ENCODE measurements at regions not wholly inside any gene's neighbourhood (a gene's known extent, or its start where the extent isn't known, plus 50 kb on each side); places are given as distances from the start of the nearest gene placed in this dataset.
"Not testable (repeated sequence)": the region's sequence is repeated elsewhere in the genome, so short reads cannot be mapped to it uniquely, and the experiment has no call there.

DNA sequence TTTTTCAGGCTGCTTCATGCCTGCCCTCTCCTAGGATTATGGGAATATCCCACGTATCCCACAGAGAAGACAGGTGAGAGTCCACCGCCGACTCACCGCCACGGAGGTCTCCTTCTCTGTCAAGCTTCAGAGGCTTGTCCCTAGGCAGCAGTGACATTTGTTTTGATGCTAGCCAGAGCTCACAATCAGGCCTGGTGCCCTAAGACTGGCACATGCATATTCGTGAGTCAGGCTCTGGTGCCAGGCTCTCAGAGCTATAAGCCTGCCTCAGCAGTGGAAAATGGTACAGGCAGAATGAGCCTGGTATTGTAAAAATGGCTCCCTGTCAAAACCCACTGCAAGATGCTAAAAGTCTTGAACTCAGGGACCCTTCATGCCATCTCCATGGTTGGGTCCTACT lies 65.5 kb downstream of the RBMY1A1 start:
- DNase-seq (no peak), ATAC-seq (no peak)
- TF ChIP-seq CTCF (IDR thresholded peaks at IDR 0.05): no peak
- Histone ChIP-seq H3K36me3 (ENCODE audit: low read depth) (no peaks in the 10 kb centered on the region), H3K9me3 (no peaks in the 10 kb centered on the region), H3K4me3 (no peak overlapping the region), H3K4me1 (ENCODE audit: low read depth) (no peaks in the 10 kb centered on the region)
- intact Hi-C loops (cut with DNase I, micrococcal nuclease): no loop called here

DNA sequence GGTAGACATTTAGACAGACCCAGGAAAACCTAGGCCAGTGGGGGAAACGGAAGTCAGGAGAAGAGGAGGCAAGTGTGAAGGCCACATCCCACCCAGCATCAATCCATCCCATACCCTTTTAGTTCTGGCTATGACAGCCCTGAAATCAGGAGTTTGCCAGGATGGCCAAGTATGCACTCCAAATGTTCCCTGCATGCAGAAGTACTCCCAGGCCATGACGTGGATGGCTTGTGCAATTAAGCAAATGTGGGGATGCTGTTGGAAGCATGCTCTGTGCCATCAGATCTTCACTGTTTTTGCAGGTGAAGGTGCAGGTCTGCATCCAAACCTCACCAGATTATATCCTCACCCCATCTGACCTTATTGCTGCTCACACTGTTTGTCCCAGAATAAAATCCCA lies 66.8 kb downstream of the RBMY1A1 start:
- no peaks in the 10 kb centered on the region for H3K4me1 ChIP-seq (ENCODE audit: low read depth)
- DNase-seq (no peak), ATAC-seq (no peak)
- intact Hi-C loops (cut with DNase I, micrococcal nuclease): no loop called here
- no peak overlapping the region for H3K4me3 ChIP-seq
- no peaks in the 10 kb centered on the region for H3K36me3 ChIP-seq (ENCODE audit: low read depth)
- no peak for TF ChIP-seq CTCF (IDR thresholded peaks at IDR 0.05)
- no peaks in the 10 kb centered on the region for H3K9me3 ChIP-seq

DNA sequence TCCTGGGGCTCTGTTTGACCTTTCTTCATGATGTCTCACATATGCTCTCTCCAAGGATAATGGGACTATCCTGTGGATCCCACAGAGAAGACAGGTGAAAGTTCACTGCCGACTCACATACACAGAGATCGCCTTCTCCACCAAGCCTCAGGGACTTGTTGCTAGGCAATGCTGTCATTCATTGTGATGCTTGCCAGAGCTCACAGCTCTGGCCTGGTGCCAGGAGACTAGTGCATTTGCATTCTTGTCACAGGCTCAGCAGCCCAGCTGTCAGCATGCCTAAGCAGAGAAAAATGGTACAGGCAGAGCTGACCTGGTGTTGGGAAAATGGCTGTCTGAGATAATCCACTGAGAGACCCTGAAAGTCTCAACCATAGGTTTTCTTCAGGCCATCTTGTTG lies 67.9 kb downstream of the RBMY1A1 start:
- ATAC-seq (no peak), DNase-seq (peak in 2 of 3 donors; percentile 40 to 56)
- Histone ChIP-seq H3K9me3 (no peaks in the 10 kb centered on the region), H3K4me3 (no peak overlapping the region), H3K36me3 (ENCODE audit: low read depth) (no peaks in the 10 kb centered on the region), H3K4me1 (ENCODE audit: low read depth) (no peaks in the 10 kb centered on the region)
- TF ChIP-seq CTCF (IDR thresholded peaks at IDR 0.05): no peak
- intact Hi-C loops (cut with DNase I, micrococcal nuclease): no loop called here

DNA sequence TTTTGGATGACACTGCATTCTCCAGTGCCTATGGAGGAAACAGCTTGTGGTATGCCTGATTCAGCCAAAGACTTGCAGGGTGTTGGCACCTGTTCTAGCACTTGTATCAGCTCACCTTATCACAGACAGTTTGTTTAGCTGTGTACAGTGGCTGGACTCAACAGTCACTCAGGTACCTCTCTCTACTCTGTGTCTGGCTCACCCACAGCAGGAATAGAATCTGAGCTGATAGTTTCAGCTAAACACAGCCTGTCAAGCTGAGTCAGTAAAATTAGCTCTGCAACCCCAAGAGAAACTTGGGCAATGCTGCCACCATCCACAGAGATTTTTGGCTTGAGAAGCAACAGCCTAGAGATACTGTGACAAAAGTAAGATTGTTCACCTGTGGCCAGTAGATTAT lies 101.5 kb downstream of the RBMY1A1 start:
- ATAC-seq (no peak), DNase-seq (no peak)
- no peaks in the 10 kb centered on the region for H3K4me1 ChIP-seq (ENCODE audit: low read depth)
- no peaks in the 10 kb centered on the region for H3K36me3 ChIP-seq (ENCODE audit: low read depth)
- H3K9me3 ChIP-seq: no peaks in the 10 kb centered on the region
- intact Hi-C loops (cut with DNase I, micrococcal nuclease): no loop called here
- TF ChIP-seq CTCF (IDR thresholded peaks at IDR 0.05): no peak
- no peak overlapping the region for H3K4me3 ChIP-seq

GRCh38 chrY:21650496-21650895 lies 115.8 kb downstream of the RBMY1A1 start:
- H3K4me1 ChIP-seq (ENCODE audit: low read depth): no peaks in the 10 kb centered on the region
- ATAC-seq (no peak), DNase-seq (no peak)
- H3K9me3 ChIP-seq: no peaks in the 10 kb centered on the region
- no peaks in the 10 kb centered on the region for H3K36me3 ChIP-seq (ENCODE audit: low read depth)
- intact Hi-C loops (cut with DNase I, micrococcal nuclease): no loop called here
- H3K4me3 ChIP-seq: no peak overlapping the region
- no peak for TF ChIP-seq CTCF (IDR thresholded peaks at IDR 0.05)

- DNase-seq; H3K4me3 ChIP-seq; ATAC-seq; H3K9me3 ChIP-seq; intact Hi-C loops (cut with DNase I, micrococcal nuclease); H3K36me3 ChIP-seq (ENCODE audit: low read depth); H3K4me1 ChIP-seq (ENCODE audit: low read depth): not testable (repeated sequence)
Measured at GRCh38 chrY:21659057-21659456, 124.4 kb downstream of the RBMY1A1 start.

DNA sequence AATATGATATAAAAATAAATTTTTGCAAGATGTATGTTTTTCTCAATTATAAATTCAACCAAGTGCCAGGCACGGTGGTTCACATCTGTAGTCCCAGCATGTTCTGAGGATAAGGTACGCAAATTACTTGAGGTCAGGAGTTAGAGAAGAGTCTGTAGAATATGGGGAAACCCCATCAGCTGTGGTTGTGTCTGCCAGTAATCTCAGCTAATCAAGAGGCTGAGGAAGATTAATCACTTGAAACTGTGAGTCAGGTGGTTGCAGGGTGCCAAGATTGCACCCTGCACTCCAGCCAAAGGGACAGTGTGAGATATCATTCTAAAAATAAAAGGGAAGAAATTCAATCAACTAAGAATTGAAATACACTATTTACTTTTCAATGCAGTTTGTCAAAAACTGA lies 144.9 kb downstream of the RBMY1A1 start:
- H3K4me1 ChIP-seq (ENCODE audit: low read depth); intact Hi-C loops (cut with DNase I, micrococcal nuclease); DNase-seq; ATAC-seq; H3K36me3 ChIP-seq (ENCODE audit: low read depth); H3K9me3 ChIP-seq; H3K4me3 ChIP-seq: not testable (repeated sequence)

DNA sequence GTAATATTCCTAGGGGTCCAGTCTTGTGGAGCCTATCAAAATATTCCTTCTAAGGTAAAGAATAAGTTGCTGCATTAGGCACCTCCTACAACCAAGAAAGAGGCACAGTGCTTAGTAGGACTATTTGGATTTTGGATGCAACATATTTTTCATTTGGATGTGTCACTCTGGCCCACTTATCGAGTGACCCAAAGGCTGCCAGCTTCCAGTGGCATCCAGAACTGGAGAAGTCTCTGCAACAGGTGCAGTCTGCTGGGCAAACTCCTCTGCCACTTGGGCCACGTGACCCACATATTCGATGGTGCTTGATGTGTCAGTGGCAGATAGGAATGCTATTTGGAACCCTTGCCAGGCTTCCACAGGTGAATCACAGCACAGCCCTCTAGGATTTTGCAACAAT lies 151.7 kb downstream of the RBMY1A1 start:
- intact Hi-C loops (cut with DNase I, micrococcal nuclease); ATAC-seq; H3K9me3 ChIP-seq; H3K4me1 ChIP-seq (ENCODE audit: low read depth); DNase-seq; H3K4me3 ChIP-seq; H3K36me3 ChIP-seq (ENCODE audit: low read depth): not testable (repeated sequence)

DNA sequence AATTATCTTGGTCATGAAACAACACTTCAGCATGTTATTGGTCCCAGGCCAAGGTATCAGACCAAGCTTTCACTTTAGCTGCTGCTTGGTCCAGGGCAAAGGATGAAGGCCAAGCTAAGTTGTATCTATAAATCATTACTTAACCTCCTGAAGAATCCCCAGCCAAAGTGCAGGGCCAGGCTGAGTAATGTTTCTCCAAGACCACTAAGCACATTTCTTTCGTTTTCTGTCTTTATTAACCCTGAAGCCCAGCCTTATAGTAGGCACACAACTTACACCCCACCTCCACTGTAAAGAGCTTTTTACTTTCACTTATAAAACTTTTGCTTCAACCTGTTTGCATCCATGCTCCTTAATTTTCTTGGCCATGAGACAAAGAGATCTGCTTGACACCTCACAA lies 167.3 kb downstream of the RBMY1A1 start:
- H3K4me1 ChIP-seq (ENCODE audit: low read depth); intact Hi-C loops (cut with DNase I, micrococcal nuclease); DNase-seq; H3K9me3 ChIP-seq; H3K36me3 ChIP-seq (ENCODE audit: low read depth); ATAC-seq; H3K4me3 ChIP-seq: not testable (repeated sequence)

DNA sequence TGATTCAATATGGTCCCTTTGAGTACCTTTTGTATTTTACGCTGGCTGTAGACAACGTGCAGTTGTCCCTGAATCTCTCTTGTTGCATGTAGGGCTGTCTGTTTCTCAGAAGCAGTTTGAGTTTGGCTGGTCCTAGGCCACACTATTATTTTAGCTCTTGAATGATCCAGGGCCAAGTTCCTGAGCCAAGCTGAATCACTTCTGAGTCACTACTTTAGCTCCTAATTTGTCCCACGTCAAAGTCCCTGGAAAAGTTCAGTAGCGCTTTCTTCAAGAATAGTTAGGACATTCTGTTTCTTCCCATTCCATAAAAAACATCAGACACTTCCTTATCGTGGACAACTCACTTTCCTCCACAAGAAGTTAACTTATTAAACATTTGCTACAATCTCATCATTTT lies 168.2 kb downstream of the RBMY1A1 start:
- H3K36me3 ChIP-seq (ENCODE audit: low read depth); H3K4me3 ChIP-seq; H3K9me3 ChIP-seq; H3K4me1 ChIP-seq (ENCODE audit: low read depth); intact Hi-C loops (cut with DNase I, micrococcal nuclease); ATAC-seq: not testable (repeated sequence)
- DNase-seq: peak in 1 of 3 donors; percentile 2

Data from mucosa of descending colon (tissue), 3 donors.